ENCODE measurements at regions not wholly inside any gene's neighbourhood (a gene's known extent, or its start where the extent isn't known, plus 50 kb on each side); places are given as distances from the start of the nearest gene placed in this dataset.
"Not testable (repeated sequence)": the region's sequence is repeated elsewhere in the genome, so short reads cannot be mapped to it uniquely, and the experiment has no call there.

- Mint-ChIP-seq H3K4me1 (no peaks in the 10 kb centered on the region), H3K27me3 (peaks cover 3% of the 10 kb centered on the region), H3K9me3 (no peaks in the 10 kb centered on the region), H3K4me3 (no peak overlapping the region), H3K36me3 (ENCODE audit: low read depth) (no peaks in the 10 kb centered on the region), H3K27ac (no peak overlapping the region)
- intact Hi-C loops (cut with micrococcal nuclease): no loop called here
- no peak for DNase-seq
Observed at GRCh38 chr6:167420177-167420576, 95.3 kb downstream of the TTLL2 start.

GRCh38 chr6:167420858-167421766 is 96.2 kb downstream of the TTLL2 start:
- H3K27ac Mint-ChIP-seq: no peak overlapping the region
- no peaks in the 10 kb centered on the region for H3K36me3 Mint-ChIP-seq (ENCODE audit: low read depth)

GRCh38 chr6:167421944-167422343 is 97.1 kb downstream of the TTLL2 start:
- H3K9me3 Mint-ChIP-seq; H3K4me1 Mint-ChIP-seq; H3K4me3 Mint-ChIP-seq; H3K27ac Mint-ChIP-seq; H3K36me3 Mint-ChIP-seq (ENCODE audit: low read depth); intact Hi-C loops (cut with micrococcal nuclease); H3K27me3 Mint-ChIP-seq; DNase-seq: not testable (repeated sequence)

More at GRCh38 chr6:167420858-167421766, 96.2 kb downstream of the TTLL2 start:
- intact Hi-C loops (cut with micrococcal nuclease): no loop called here
- no peak for DNase-seq
- Mint-ChIP-seq H3K4me3 (no peak overlapping the region), H3K4me1 (no peaks in the 10 kb centered on the region), H3K27me3 (peaks cover 3% of the 10 kb centered on the region), H3K9me3 (no peaks in the 10 kb centered on the region)

- no peak for DNase-seq
- intact Hi-C loops (cut with micrococcal nuclease): no loop called here
Observed at GRCh38 chr6:167422934-167423333, 98.0 kb downstream of the TTLL2 start.

GRCh38 chr6:167424060-167424673 is 99.3 kb downstream of the TTLL2 start:
- intact Hi-C loops (cut with micrococcal nuclease): no loop called here
- H3K36me3 Mint-ChIP-seq (ENCODE audit: low read depth): no peaks in the 10 kb centered on the region
- H3K27me3 Mint-ChIP-seq: peaks cover 5% of the 10 kb centered on the region
- H3K9me3 Mint-ChIP-seq: no peaks in the 10 kb centered on the region
- no peak overlapping the region for H3K4me3 Mint-ChIP-seq
- no peak overlapping the region for H3K27ac Mint-ChIP-seq
- H3K4me1 Mint-ChIP-seq: no peaks in the 10 kb centered on the region
- DNase-seq: no peak

More at GRCh38 chr6:167422934-167423333, 98.0 kb downstream of the TTLL2 start:
- Mint-ChIP-seq H3K4me1 (no peaks in the 10 kb centered on the region), H3K4me3 (no peak overlapping the region), H3K9me3 (no peaks in the 10 kb centered on the region), H3K36me3 (ENCODE audit: low read depth) (no peaks in the 10 kb centered on the region), H3K27me3 (peaks cover 6% of the 10 kb centered on the region), H3K27ac (no peak overlapping the region)

- DNase-seq: no peak
- intact Hi-C loops (cut with micrococcal nuclease): no loop called here
- no peaks in the 10 kb centered on the region for H3K4me1 Mint-ChIP-seq
- no peaks in the 10 kb centered on the region for H3K36me3 Mint-ChIP-seq (ENCODE audit: low read depth)
- H3K27me3 Mint-ChIP-seq: peaks cover 7% of the 10 kb centered on the region
- H3K27ac Mint-ChIP-seq: no peak overlapping the region
- no peak overlapping the region for H3K4me3 Mint-ChIP-seq
- no peaks in the 10 kb centered on the region for H3K9me3 Mint-ChIP-seq
Observed at GRCh38 chr6:167424700-167425099, 99.8 kb downstream of the TTLL2 start.

- no peak for DNase-seq
- no peaks in the 10 kb centered on the region for H3K4me1 Mint-ChIP-seq
- intact Hi-C loops (cut with micrococcal nuclease): no loop called here
- H3K36me3 Mint-ChIP-seq (ENCODE audit: low read depth): no peaks in the 10 kb centered on the region
- H3K9me3 Mint-ChIP-seq: no peaks in the 10 kb centered on the region
- H3K27me3 Mint-ChIP-seq: peaks cover 8% of the 10 kb centered on the region
- no peak overlapping the region for H3K27ac Mint-ChIP-seq
- H3K4me3 Mint-ChIP-seq: no peak overlapping the region
Observed at GRCh38 chr6:167426084-167426483, 101.2 kb downstream of the TTLL2 start.

GRCh38 chr6:167426651-167427050 is 101.8 kb downstream of the TTLL2 start:
- Mint-ChIP-seq H3K27ac (no peak overlapping the region), H3K27me3 (peaks cover 9% of the 10 kb centered on the region), H3K4me1 (no peaks in the 10 kb centered on the region), H3K36me3 (ENCODE audit: low read depth) (no peaks in the 10 kb centered on the region), H3K9me3 (no peaks in the 10 kb centered on the region), H3K4me3 (no peak overlapping the region)
- no peak for DNase-seq
- intact Hi-C loops (cut with micrococcal nuclease): no loop called here

- Mint-ChIP-seq H3K4me1 (no peaks in the 10 kb centered on the region), H3K4me3 (no peak overlapping the region), H3K9me3 (no peaks in the 10 kb centered on the region), H3K27ac (no peak overlapping the region), H3K27me3 (peaks cover 10% of the 10 kb centered on the region), H3K36me3 (ENCODE audit: low read depth) (no peaks in the 10 kb centered on the region)
- DNase-seq: no peak
- intact Hi-C loops (cut with micrococcal nuclease): no loop called here
Observed at GRCh38 chr6:167428664-167429333, 103.9 kb downstream of the TTLL2 start.

- intact Hi-C loops (cut with micrococcal nuclease): no loop called here
- Mint-ChIP-seq H3K9me3 (no peaks in the 10 kb centered on the region), H3K27ac (no peak overlapping the region), H3K36me3 (ENCODE audit: low read depth) (no peaks in the 10 kb centered on the region), H3K27me3 (peaks cover 10% of the 10 kb centered on the region), H3K4me1 (no peaks in the 10 kb centered on the region), H3K4me3 (no peak overlapping the region)
- no peak for DNase-seq
Observed at GRCh38 chr6:167429353-167429752, 104.5 kb downstream of the TTLL2 start.

GRCh38 chr6:167435209-167435728 is 110.4 kb downstream of the TTLL2 start:
- no peaks in the 10 kb centered on the region for H3K36me3 Mint-ChIP-seq (ENCODE audit: low read depth)
- DNase-seq: no peak
- H3K4me1 Mint-ChIP-seq: no peaks in the 10 kb centered on the region
- intact Hi-C loops (cut with micrococcal nuclease): no loop called here
- no peaks in the 10 kb centered on the region for H3K9me3 Mint-ChIP-seq
- H3K27ac Mint-ChIP-seq: no peak overlapping the region
- H3K4me3 Mint-ChIP-seq: no peak overlapping the region
- H3K27me3 Mint-ChIP-seq: peaks cover 4% of the 10 kb centered on the region

GRCh38 chr6:167437888-167438484 is 113.1 kb downstream of the TTLL2 start:
- Mint-ChIP-seq H3K36me3 (ENCODE audit: low read depth) (no peaks in the 10 kb centered on the region), H3K4me3 (no peak overlapping the region), H3K27me3 (peaks cover 11% of the 10 kb centered on the region), H3K9me3 (no peaks in the 10 kb centered on the region), H3K27ac (no peak overlapping the region), H3K4me1 (no peaks in the 10 kb centered on the region)
- DNase-seq: no peak
- intact Hi-C loops (cut with micrococcal nuclease): no loop called here

- intact Hi-C loops (cut with micrococcal nuclease): no loop called here
- H3K27me3 Mint-ChIP-seq: peaks cover 13% of the 10 kb centered on the region
Observed at GRCh38 chr6:167441715-167442206, 116.9 kb downstream of the TTLL2 start.

More at GRCh38 chr6:167441715-167442206, 116.9 kb downstream of the TTLL2 start:
- Mint-ChIP-seq H3K4me1 (no peaks in the 10 kb centered on the region), H3K9me3 (no peaks in the 10 kb centered on the region), H3K4me3 (no peak overlapping the region), H3K36me3 (ENCODE audit: low read depth) (no peaks in the 10 kb centered on the region), H3K27ac (no peak overlapping the region)
- DNase-seq: no peak
